Spleen (tissue), 7 donors: ENCODE measurements at regions not wholly inside any gene's neighbourhood (a gene's known extent, or its start where the extent isn't known, plus 50 kb on each side); places are given as distances from the start of the nearest gene placed in this dataset.

Experiments
- CTCF ChIP-seq, 11 experiments: fragments of 200-600 bp in 7 of 11; fragments of 450-650 bp in 4 of 11; sonication (generic) in 4 of 11; IDR thresholded peaks in 8 of 11; conservative IDR thresholded peaks in 3 of 11; 1 replicate in 7 of 11; 2 replicates in 4 of 11; pipeline versions ENCODE4 v1.4.0 to v1.8.0; 2016 to 2021; ENCODE audit warnings: antibody characterized with exemption in 11 of 11, inconsistent platforms in 4 of 11, mild to moderate bottlenecking in 1 of 11
- POLR2AphosphoS5 ChIP-seq, 3 donors: sonication (generic); formaldehyde crosslinking; IDR thresholded peaks; one replicate each; pipeline ENCODE4 v1.5.1; 2017; ENCODE audit warnings: antibody characterized with exemption in 3 of 3
- donor health status: DM: no; HTN: no; CAD: no; lungs with moderate emphysema.
- donor health status: DM: no; HTN: no; CAD: no.
- donor health status: DM: no; HTN: no; CAD: no.

- TF ChIP-seq CTCF (IDR thresholded peaks at IDR 0.05 in 8 of 11, conservative IDR thresholded peaks at IDR 0.05 in 3 of 11) (no peak), POLR2AphosphoS5 (IDR thresholded peaks at IDR 0.05) (peak in 2 of 3 donors; percentile 47 to 50)
Observed at GRCh38 chr3:194976049-194976451, 290.4 kb downstream of the FAM43A start.
